ENCODE measurements at regions not wholly inside any gene's neighbourhood (a gene's known extent, or its start where the extent isn't known, plus 50 kb on each side); places are given as distances from the start of the nearest gene placed in this dataset.

- H3K36me3 ChIP-seq (replicated peaks in 1 of 2) = no peaks in the 10 kb centered on the region
- intact Hi-C loops (cut with DNase I) = no loop called here
- H3K4me1 ChIP-seq (replicated peaks in 1 of 2) = no peaks in the 10 kb centered on the region
- TF ChIP-seq POLR2A (IDR thresholded peaks at IDR 0.05) (no peak), CTCF (IDR thresholded peaks at IDR 0.05) (no peak)
- H3K27me3 ChIP-seq = no peaks in the 10 kb centered on the region
- 67 to 78% (median 69%) methylated on average over 2 of the region's 2 CpGs for WGBS, 4 donors
- H3K4me3 ChIP-seq = no peak overlapping the region
- no peak for DNase-seq
- no peak overlapping the region for H3K27ac ChIP-seq
- H3K9me3 ChIP-seq (replicated peaks in 1 of 3) = no peaks in the 10 kb centered on the region
These were observed 658.7 kb upstream of the SEL1L start for GRCh38 chr14:82192387-82192786.

GRCh38 chr14:82223276-82223675 is 689.6 kb upstream of the SEL1L start:
- 9 to 22% (median 14%) methylated on average over 2 of the region's 2 CpGs for WGBS, 4 donors
- Histone ChIP-seq H3K36me3 (replicated peaks in 1 of 2) (no peaks in the 10 kb centered on the region), H3K4me1 (replicated peaks in 1 of 2) (no peaks in the 10 kb centered on the region), H3K4me3 (no peak overlapping the region), H3K27me3 (no peaks in the 10 kb centered on the region), H3K9me3 (replicated peaks in 1 of 3) (no peaks in the 10 kb centered on the region), H3K27ac (no peak overlapping the region)
- DNase-seq = no peak
- intact Hi-C loops (cut with DNase I) = no loop called here
- TF ChIP-seq CTCF (IDR thresholded peaks at IDR 0.05) (no peak), POLR2A (IDR thresholded peaks at IDR 0.05) (no peak)

- Histone ChIP-seq H3K36me3 (replicated peaks in 1 of 2) (no peaks in the 10 kb centered on the region), H3K27me3 (no peaks in the 10 kb centered on the region), H3K4me3 (no peak overlapping the region), H3K9me3 (replicated peaks in 1 of 3) (no peaks in the 10 kb centered on the region), H3K27ac (no peak overlapping the region), H3K4me1 (replicated peaks in 1 of 2) (no peaks in the 10 kb centered on the region)
- DNase-seq = no peak
- intact Hi-C loops (cut with DNase I) = no loop called here
- no peak for TF ChIP-seq CTCF (IDR thresholded peaks at IDR 0.05)
- no peak for TF ChIP-seq POLR2A (IDR thresholded peaks at IDR 0.05)
- WGBS, 4 donors = 63 to 64% (median 63%) methylated on average over 3 of the region's 3 CpGs
These were observed 691.0 kb upstream of the SEL1L start for GRCh38 chr14:82224610-82225009.

- Histone ChIP-seq H3K9me3 (replicated peaks in 1 of 3) (no peaks in the 10 kb centered on the region), H3K4me1 (replicated peaks in 1 of 2) (no peaks in the 10 kb centered on the region), H3K36me3 (replicated peaks in 1 of 2) (no peaks in the 10 kb centered on the region), H3K27ac (no peak overlapping the region), H3K27me3 (no peaks in the 10 kb centered on the region), H3K4me3 (no peak overlapping the region)
- DNase-seq = no peak
- 34 to 42% (median 37%) methylated on average over 3 of the region's 3 CpGs for WGBS, 4 donors
- TF ChIP-seq CTCF (IDR thresholded peaks at IDR 0.05) (no peak), POLR2A (IDR thresholded peaks at IDR 0.05) (no peak)
- intact Hi-C loops (cut with DNase I) = no loop called here
These were observed 697.1 kb upstream of the SEL1L start for GRCh38 chr14:82230748-82231147.
